NCI-H2029 (cell line): ENCODE measurements at regions not wholly inside any gene's neighbourhood (a gene's known extent, or its start where the extent isn't known, plus 50 kb on each side); places are given as distances from the start of the nearest gene placed in this dataset.
"Not testable (repeated sequence)": the region's sequence is repeated elsewhere in the genome, so short reads cannot be mapped to it uniquely, and the experiment has no call there.

ENCODE experiments used
- DNase-seq: peaks from one replicate; lab custom pipeline; 2025; lab: John Stamatoyannopoulos, UW

DNA sequence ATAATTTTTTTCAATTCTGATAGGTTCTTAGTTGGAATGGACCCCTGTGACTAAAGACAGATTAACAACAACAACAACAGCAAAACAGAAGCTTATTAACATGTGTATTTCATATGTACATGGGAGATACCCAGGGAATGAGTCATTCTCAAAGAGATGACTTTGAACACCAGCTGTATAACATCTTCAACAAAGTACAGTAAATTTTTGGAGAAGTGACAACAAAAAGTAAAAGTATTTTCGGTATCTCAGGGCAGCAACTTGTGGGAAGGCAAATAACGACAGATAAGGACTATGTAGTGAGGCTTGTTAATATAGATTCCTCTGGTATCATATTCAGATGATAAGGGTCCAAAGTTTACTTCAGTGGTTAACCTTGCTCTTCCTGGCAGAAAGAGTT lies 573.4 kb upstream of the RAG2 start:
- no peak for DNase-seq

GRCh38 chr11:37170311-37170710 lies 572.3 kb upstream of the RAG2 start:
- DNase-seq, result no peak

- not testable (repeated sequence) for DNase-seq
Measured at GRCh38 chr11:37145434-37145833, 547.4 kb upstream of the RAG2 start.

GRCh38 chr11:37142591-37142990 lies 544.6 kb upstream of the RAG2 start:
- DNase-seq, result no peak

DNA sequence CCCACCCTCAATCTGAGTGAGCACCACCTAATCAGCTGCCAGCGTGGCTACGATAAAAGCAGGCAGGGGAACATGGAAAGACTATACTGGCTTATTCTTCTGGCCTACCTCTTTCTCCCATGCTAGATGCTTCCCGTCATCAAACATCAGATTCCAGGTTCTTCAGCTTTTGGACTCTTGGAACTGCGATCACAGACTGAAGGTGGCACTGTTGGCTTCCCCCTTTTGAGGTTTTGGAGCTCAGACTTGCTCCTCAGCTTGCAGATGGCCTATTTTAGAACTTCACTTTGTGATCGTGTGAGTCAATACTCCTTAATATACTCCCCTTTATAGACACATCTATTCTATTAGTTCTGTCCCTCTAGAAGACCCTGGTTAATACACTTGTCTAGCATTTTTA lies 543.7 kb upstream of the RAG2 start:
- no peak for DNase-seq

- DNase-seq, result not testable (repeated sequence)
Measured at GRCh38 chr11:37135606-37136005, 537.6 kb upstream of the RAG2 start.

GRCh38 chr11:37134637-37135036 lies 536.6 kb upstream of the RAG2 start:
- DNase-seq, result no peak

- no peak for DNase-seq
Measured at GRCh38 chr11:37124384-37124783, 526.3 kb upstream of the RAG2 start.

- DNase-seq, result no peak
Measured at GRCh38 chr11:37115963-37116362, 517.9 kb upstream of the RAG2 start.

GRCh38 chr11:37110385-37110784 lies 512.3 kb upstream of the RAG2 start:
- no peak for DNase-seq

DNA sequence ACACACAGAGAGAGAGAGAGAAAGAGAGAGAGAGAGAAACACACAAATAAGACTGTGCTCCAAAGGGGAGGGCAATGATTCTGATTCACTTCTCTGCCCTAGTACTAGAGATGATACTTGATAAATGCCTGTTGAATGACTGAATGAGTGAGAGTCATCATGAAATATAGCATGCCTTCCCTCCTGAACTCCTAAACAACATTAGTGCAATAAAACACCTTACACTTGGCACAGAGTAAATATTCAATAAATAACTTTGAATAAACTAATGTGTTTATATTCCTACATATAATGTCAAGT lies 511.2 kb upstream of the RAG2 start:
- DNase-seq, result no peak

GRCh38 chr11:37108436-37109285 lies 510.6 kb upstream of the RAG2 start:
- DNase-seq, result no peak

GRCh38 chr11:37107831-37108230 lies 509.8 kb upstream of the RAG2 start:
- DNase-seq, result no peak

DNA sequence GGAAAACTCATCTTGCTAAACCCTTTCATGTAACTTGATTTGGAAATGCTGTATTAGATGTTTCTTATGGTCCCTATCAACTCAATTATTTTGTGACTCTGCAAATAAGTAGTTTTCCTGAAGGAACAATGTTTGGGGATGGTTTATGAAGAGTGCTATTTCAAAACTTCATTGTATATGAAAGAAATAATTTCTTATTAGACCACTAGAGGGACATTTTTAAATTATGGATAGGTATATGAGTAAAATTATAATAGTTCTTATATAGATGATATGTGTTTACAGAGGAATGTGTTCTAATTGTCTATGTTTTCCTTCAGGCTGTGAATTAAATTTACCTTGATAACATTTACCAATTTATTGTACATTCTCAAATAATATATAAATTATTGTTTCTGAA lies 509.4 kb upstream of the RAG2 start:
- no peak for DNase-seq

- DNase-seq, result no peak
Measured at GRCh38 chr11:37105427-37105826, 507.4 kb upstream of the RAG2 start.

- no peak for DNase-seq
Measured at GRCh38 chr11:37104380-37104779, 506.3 kb upstream of the RAG2 start.

DNA sequence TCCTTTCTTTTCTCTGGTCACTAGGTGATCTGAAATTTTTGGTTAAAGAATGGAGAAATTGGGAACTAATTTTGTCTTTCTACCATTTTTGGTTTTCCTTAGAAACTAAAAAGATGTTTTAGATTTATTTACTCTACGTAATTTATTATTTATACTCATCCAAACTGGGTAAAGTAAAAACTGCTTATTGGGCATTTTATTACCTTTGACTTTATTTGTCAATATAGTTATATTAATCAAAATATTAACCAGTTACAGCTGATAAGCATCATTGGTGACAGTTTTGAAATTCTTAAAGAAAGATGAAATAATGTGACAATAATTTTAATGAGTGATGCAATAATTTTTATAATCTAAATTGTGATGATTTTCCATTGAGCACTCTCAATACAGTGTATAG lies 502.0 kb upstream of the RAG2 start:
- DNase-seq, result no peak

DNA sequence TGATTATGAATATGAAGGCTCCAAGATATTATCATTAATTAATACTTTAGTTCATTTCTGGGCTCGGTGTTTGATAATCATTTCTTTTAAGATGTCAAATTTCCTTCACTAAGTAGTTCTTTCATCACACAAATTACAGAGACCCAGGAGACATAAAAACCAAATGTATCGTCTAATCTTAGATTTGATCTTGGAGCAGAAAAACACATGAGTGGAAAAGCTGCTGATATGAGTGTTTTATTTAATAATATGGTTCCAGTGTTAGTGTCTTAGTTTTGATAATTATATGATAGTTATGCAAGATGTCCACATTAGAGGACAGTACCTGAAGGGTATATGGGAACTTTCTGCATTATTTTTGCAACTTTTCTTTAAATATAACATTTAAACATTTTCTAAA lies 494.5 kb upstream of the RAG2 start:
- no peak for DNase-seq

GRCh38 chr11:37089439-37089838 lies 491.4 kb upstream of the RAG2 start:
- no peak for DNase-seq

DNA sequence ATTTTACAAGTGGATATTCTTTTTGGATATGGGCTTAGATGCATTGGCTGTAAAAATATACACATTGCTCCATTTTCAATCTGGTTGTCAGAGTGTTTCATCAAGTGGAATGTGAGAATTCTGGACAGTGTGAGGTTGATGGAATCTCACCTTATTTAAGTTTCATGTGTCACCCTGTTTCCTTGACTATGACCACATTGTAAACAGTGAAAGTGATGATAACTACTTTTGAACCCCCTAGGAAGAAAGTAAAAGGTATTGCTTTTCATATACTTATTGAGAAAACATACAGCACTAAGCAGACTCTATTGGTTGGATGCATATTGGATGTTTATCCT lies 490.5 kb upstream of the RAG2 start:
- no peak for DNase-seq

DNA sequence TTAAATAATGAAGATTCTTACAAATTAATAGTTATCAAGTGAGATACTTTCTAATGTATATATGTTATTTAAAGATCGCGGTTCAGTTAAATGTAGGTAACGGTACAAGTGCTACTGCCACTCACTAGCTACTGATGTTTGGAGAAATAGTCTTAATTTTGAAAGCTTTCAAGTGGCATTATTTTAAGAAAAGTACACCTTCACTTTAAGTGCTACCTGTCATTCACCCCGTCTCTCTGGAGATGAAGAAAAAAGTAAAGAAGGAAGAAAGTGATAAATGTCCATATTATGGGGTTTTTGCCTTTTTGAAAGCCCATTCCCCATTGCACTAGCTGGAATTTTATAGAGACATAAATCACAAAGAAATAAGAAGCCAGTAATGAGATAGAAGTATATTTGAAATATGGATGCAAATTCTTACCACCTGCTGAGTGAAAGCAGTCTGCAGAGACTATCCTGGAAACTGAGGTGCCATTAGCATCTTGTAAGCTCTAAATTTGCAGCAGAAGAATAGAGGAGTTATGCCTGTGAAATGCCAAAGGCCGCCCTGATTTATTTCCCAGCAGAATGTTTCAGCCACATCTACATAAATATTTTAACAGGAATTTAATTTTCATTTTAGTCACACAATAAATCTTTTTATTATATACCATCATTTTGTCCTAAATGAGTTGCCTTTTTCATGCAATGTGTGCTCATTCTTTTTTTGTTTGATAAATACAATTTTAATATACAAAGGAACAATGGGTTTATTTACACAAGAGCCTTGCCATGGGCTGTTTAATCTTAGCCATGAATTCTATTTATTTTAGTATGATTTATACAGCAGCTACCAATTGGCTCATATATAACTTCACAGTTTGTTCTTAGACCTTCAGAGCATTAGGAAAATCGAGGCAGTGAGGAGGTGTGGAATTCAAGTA lies 489.9 kb upstream of the RAG2 start:
- DNase-seq, result no peak

GRCh38 chr11:37078521-37078920 lies 480.5 kb upstream of the RAG2 start:
- no peak for DNase-seq

DNA sequence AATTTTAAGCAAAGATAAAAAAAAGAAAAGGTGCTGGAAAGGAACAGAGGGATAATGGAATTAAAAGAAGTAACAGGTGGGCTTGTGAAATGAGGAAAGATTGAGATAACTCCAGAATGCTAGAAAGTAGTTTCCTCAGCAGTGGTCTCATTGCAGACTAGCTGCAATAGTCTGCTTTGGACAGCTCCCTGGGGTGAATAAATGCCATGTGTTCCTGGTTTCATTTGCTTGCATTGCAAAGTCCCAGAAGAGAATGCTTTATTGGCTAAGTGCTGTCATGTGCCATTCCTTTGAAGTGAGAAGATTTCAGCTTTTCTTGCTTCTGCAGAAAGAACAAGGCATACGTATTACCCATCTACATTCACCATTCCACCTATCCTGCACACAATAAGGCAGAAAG lies 478.8 kb upstream of the RAG2 start:
- DNase-seq, result no peak
